ENCODE measurements at regions not wholly inside any gene's neighbourhood (a gene's known extent, or its start where the extent isn't known, plus 50 kb on each side); places are given as distances from the start of the nearest gene placed in this dataset.

DNA sequence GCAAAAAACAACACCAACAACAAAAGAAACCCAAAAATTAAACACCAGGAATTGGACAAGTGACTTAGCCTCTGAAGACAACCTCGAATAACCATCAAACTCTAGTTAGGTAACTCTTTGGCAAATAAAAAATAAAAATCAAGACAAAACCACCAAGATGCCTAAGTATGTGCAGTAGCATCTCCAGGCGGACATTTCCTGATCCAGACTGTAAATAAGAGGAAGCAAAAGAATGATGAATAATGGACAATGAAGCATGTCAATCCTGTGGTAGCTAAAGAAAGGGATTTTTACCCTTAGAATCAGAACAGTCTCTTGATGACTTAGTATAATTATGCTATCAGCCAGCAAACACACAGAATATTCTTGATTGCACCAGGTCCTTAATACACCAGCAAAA lies 276.7 kb upstream of the DIAPH2 start:
- H3K27ac ChIP-seq (ENCODE audit: low read depth, low read length), result no peak overlapping the region
- no peak overlapping the region for H3K9ac ChIP-seq (ENCODE audit: low read length)
- no peak overlapping the region for H3K4ac ChIP-seq (ENCODE audit: low read depth, low read length)
- H3K23ac ChIP-seq (ENCODE audit: low read length), result no peak overlapping the region
- no peak overlapping the region for H2BK15ac ChIP-seq (replicated peaks; ENCODE audit: low read depth)
- no peak overlapping the region for H3K56ac ChIP-seq (ENCODE audit: low read length)
- no peak overlapping the region for H4K5ac ChIP-seq (ENCODE audit: low read length)
- H2AK5ac ChIP-seq (ENCODE audit: low read length), result no peak overlapping the region
- no peaks in the 10 kb centered on the region for H3K79me1 ChIP-seq (ENCODE audit: low read length)
- H3K79me2 ChIP-seq (ENCODE audit: control insufficient read depth, insufficient read depth, low read length), result no peaks in the 10 kb centered on the region
- H3K4me1 ChIP-seq (ENCODE audit: control insufficient read depth, low read depth, low read length), result no peaks in the 10 kb centered on the region
- no peak overlapping the region for H3K18ac ChIP-seq (ENCODE audit: low read length)
- H3K4me3 ChIP-seq (ENCODE audit: low read length), result no peak overlapping the region
- no CpG with 5 or more reads among the region's 2 CpGs for WGBS (ENCODE audit: extremely low coverage, insufficient coverage, low lambda C conversion rate)
- no peak overlapping the region for H3K4me2 ChIP-seq (ENCODE audit: low read length)
- DNase-seq, result no peak
- H2BK120ac ChIP-seq (ENCODE audit: low read depth, low read length), result no peak overlapping the region
- no peak overlapping the region for H4K8ac ChIP-seq (ENCODE audit: low read depth, low read length)
- H2BK5ac ChIP-seq (ENCODE audit: low read length), result no peak overlapping the region
- no peaks in the 10 kb centered on the region for H3K27me3 ChIP-seq (ENCODE audit: insufficient read depth, low read length, poor library complexity)
- H3K36me3 ChIP-seq (ENCODE audit: control insufficient read depth, insufficient read depth, low read length), result no peaks in the 10 kb centered on the region

DNA sequence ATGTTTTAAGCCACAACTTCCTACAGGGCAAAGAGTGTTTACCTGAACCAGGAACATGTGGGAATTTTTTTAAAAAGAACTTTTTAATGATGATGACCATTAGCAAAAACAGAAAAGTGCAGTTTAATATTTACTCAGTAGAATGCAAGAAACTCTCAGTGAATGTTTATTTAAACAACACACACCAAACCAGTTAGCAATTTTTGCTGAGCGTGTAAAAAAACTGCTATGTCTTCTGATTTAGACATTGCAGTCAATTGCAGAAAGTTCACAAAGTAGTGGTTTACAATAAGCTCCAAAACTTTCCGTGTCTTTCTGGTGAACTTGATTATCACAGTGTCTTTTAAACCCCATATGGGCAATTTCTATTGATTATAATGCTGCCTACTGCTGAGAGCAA lies 273.7 kb upstream of the DIAPH2 start:
- Histone ChIP-seq H3K27ac (ENCODE audit: low read depth, low read length) (no peak overlapping the region), H4K8ac (ENCODE audit: low read depth, low read length) (no peak overlapping the region)
- no peak for DNase-seq

DNA sequence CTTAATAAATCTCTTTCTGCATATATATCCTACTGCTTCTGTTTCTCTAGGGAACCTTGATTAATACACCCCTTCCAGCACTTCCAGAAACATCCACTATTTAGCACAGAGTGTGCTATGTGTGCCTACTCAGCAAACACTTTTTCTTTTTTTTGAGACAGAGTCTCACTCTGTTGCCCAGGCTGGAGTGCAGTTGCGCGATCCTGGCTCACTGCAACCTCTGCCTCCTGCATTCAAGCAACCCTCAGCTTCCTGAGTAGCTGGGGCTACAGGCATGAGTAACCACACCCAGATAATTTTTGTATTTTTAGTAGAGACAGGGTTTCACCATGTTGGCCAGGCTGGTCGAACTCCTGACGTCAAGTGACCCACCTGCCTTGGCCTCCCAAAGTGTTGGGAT lies 266.9 kb upstream of the DIAPH2 start:
- no peak for DNase-seq
- no peak overlapping the region for H3K18ac ChIP-seq (ENCODE audit: low read length)
- H3K4me1 ChIP-seq (ENCODE audit: control insufficient read depth, low read depth, low read length), result no peaks in the 10 kb centered on the region
- WGBS (ENCODE audit: extremely low coverage, insufficient coverage, low lambda C conversion rate), result no CpG with 5 or more reads among the region's 4 CpGs
- H3K23ac ChIP-seq (ENCODE audit: low read length), result no peak overlapping the region
- H3K79me2 ChIP-seq (ENCODE audit: control insufficient read depth, insufficient read depth, low read length), result no peaks in the 10 kb centered on the region
- H4K5ac ChIP-seq (ENCODE audit: low read length), result no peak overlapping the region
- no peak overlapping the region for H2BK15ac ChIP-seq (replicated peaks; ENCODE audit: low read depth)
- no peak overlapping the region for H3K4ac ChIP-seq (ENCODE audit: low read depth, low read length)
- no peak overlapping the region for H4K8ac ChIP-seq (ENCODE audit: low read depth, low read length)
- H2BK5ac ChIP-seq (ENCODE audit: low read length), result no peak overlapping the region
- H2BK120ac ChIP-seq (ENCODE audit: low read depth, low read length), result no peak overlapping the region
- no peak overlapping the region for H3K9ac ChIP-seq (ENCODE audit: low read length)
- H3K27ac ChIP-seq (ENCODE audit: low read depth, low read length), result no peak overlapping the region
- H2AK5ac ChIP-seq (ENCODE audit: low read length), result no peak overlapping the region
- no peak overlapping the region for H3K4me3 ChIP-seq (ENCODE audit: low read length)
- H3K4me2 ChIP-seq (ENCODE audit: low read length), result no peak overlapping the region
- H3K27me3 ChIP-seq (ENCODE audit: insufficient read depth, low read length, poor library complexity), result no peaks in the 10 kb centered on the region
- no peaks in the 10 kb centered on the region for H3K36me3 ChIP-seq (ENCODE audit: control insufficient read depth, insufficient read depth, low read length)
- no peaks in the 10 kb centered on the region for H3K79me1 ChIP-seq (ENCODE audit: low read length)
- no peak overlapping the region for H3K56ac ChIP-seq (ENCODE audit: low read length)

More for the DNA sequence above, 273.7 kb upstream of the DIAPH2 start:
- Histone ChIP-seq H2AK5ac (ENCODE audit: low read length) (no peak overlapping the region), H3K27me3 (ENCODE audit: insufficient read depth, low read length, poor library complexity) (no peaks in the 10 kb centered on the region), H3K4ac (ENCODE audit: low read depth, low read length) (no peak overlapping the region), H3K23ac (ENCODE audit: low read length) (no peak overlapping the region), H2BK15ac (replicated peaks; ENCODE audit: low read depth) (no peak overlapping the region), H3K36me3 (ENCODE audit: control insufficient read depth, insufficient read depth, low read length) (no peaks in the 10 kb centered on the region), H3K79me1 (ENCODE audit: low read length) (no peaks in the 10 kb centered on the region), H3K18ac (ENCODE audit: low read length) (no peak overlapping the region), H3K4me3 (ENCODE audit: low read length) (no peak overlapping the region), H3K56ac (ENCODE audit: low read length) (no peak overlapping the region), H3K4me1 (ENCODE audit: control insufficient read depth, low read depth, low read length) (no peaks in the 10 kb centered on the region), H2BK120ac (ENCODE audit: low read depth, low read length) (no peak overlapping the region), H2BK5ac (ENCODE audit: low read length) (no peak overlapping the region), H4K5ac (ENCODE audit: low read length) (no peak overlapping the region), H3K4me2 (ENCODE audit: low read length) (no peak overlapping the region), H3K9ac (ENCODE audit: low read length) (no peak overlapping the region), H3K79me2 (ENCODE audit: control insufficient read depth, insufficient read depth, low read length) (no peaks in the 10 kb centered on the region)
- no CpG with 5 or more reads among the region's 2 CpGs for WGBS (ENCODE audit: extremely low coverage, insufficient coverage, low lambda C conversion rate)

DNA sequence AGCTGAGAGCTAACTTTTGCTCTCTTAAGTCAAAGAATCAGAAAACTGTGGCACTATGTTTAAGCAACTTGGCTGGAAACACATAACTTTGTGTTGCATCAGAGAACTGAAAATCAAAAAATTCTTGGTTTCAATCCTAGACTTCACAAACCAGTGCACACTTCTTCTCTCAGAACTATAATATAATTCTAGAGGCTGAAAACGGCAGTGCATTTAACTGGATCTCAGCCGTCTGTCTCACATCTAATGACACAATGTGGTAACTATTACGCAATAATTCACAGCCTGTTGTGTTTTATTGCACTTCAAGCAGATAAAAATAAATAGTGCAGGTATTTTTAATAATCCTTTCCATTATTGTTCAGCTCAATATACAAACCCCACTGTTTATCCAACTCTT lies 260.6 kb upstream of the DIAPH2 start:
- Histone ChIP-seq H3K56ac (ENCODE audit: low read length) (no peak overlapping the region), H3K27ac (ENCODE audit: low read depth, low read length) (no peak overlapping the region), H3K27me3 (ENCODE audit: insufficient read depth, low read length, poor library complexity) (no peaks in the 10 kb centered on the region), H2BK120ac (ENCODE audit: low read depth, low read length) (no peak overlapping the region), H2BK15ac (replicated peaks; ENCODE audit: low read depth) (no peak overlapping the region), H3K9ac (ENCODE audit: low read length) (no peak overlapping the region), H2BK5ac (ENCODE audit: low read length) (no peak overlapping the region), H3K4me2 (ENCODE audit: low read length) (no peak overlapping the region), H4K5ac (ENCODE audit: low read length) (no peak overlapping the region), H3K4me1 (ENCODE audit: control insufficient read depth, low read depth, low read length) (no peaks in the 10 kb centered on the region), H4K8ac (ENCODE audit: low read depth, low read length) (no peak overlapping the region), H3K23ac (ENCODE audit: low read length) (no peak overlapping the region), H3K18ac (ENCODE audit: low read length) (no peak overlapping the region), H3K36me3 (ENCODE audit: control insufficient read depth, insufficient read depth, low read length) (no peaks in the 10 kb centered on the region), H2AK5ac (ENCODE audit: low read length) (no peak overlapping the region), H3K79me1 (ENCODE audit: low read length) (no peaks in the 10 kb centered on the region), H3K79me2 (ENCODE audit: control insufficient read depth, insufficient read depth, low read length) (no peaks in the 10 kb centered on the region), H3K4ac (ENCODE audit: low read depth, low read length) (no peak overlapping the region), H3K4me3 (ENCODE audit: low read length) (no peak overlapping the region)
- no CpG with 5 or more reads among the region's 3 CpGs for WGBS (ENCODE audit: extremely low coverage, insufficient coverage, low lambda C conversion rate)
- DNase-seq, result no peak

DNA sequence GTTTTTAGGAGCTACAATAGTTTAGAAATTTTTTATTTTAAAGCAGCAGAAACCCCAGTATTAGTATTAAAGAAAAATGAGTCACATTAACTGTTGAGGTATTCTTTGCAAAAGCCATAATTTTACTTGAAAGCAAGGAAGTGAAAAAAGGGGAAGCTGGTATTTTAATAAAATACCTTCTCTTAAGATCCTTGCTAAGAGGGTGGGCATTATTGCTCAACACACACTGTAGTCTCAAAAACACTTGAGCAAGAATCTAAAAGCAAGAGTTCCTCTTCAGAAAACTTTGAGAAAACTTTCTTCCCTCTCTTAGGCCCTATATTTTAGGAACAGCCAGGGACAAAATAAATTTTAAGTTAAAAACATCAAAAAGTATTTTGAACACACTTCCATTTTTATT lies 259.4 kb upstream of the DIAPH2 start:
- H3K9ac ChIP-seq (ENCODE audit: low read length), result no peak overlapping the region
- no peak for DNase-seq

DNA sequence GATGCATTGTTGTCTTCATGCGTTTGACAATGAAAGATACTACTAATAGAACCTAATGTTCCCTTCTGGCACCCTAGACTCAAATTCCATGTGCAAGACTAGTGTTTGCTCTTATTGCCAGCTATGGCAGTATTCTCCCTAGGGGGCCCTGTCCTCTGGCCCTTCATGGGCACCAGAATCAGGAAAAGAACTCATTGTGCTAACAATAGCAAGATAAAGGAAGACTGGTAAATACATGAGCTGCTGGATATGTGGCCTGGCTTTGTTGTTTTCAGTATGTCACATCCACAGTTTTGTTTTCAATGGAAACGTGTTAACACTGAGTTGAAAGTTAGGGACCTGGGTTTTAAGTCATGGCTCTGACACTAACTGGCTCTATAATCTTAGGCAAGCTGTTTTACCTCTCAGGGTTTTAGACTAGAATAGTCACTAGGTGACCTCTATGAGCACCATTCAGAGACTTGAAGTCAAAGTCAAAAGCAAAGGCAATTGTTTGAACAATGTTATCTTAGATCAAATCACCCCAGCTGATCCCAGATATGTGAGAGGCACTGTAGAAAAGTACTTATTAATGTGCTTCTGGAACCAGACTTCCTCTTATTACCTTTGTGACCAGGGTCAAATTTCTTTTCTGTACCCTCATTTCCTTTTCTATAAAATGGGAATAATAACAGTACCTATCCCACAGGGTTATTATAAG lies 253.7 kb upstream of the DIAPH2 start:
- Histone ChIP-seq H3K27me3 (ENCODE audit: insufficient read depth, low read length, poor library complexity) (no peaks in the 10 kb centered on the region), H3K36me3 (ENCODE audit: control insufficient read depth, insufficient read depth, low read length) (no peaks in the 10 kb centered on the region), H3K4me1 (ENCODE audit: control insufficient read depth, low read depth, low read length) (no peaks in the 10 kb centered on the region), H2AK5ac (ENCODE audit: low read length) (no peak overlapping the region), H4K5ac (ENCODE audit: low read length) (no peak overlapping the region), H3K79me2 (ENCODE audit: control insufficient read depth, insufficient read depth, low read length) (no peaks in the 10 kb centered on the region), H3K4me3 (ENCODE audit: low read length) (no peak overlapping the region), H3K27ac (ENCODE audit: low read depth, low read length) (no peak overlapping the region), H3K18ac (ENCODE audit: low read length) (no peak overlapping the region), H2BK120ac (ENCODE audit: low read depth, low read length) (no peak overlapping the region), H2BK5ac (ENCODE audit: low read length) (no peak overlapping the region), H2BK15ac (replicated peaks; ENCODE audit: low read depth) (no peak overlapping the region), H3K9ac (ENCODE audit: low read length) (no peak overlapping the region), H4K8ac (ENCODE audit: low read depth, low read length) (no peak overlapping the region), H3K56ac (ENCODE audit: low read length) (no peak overlapping the region), H3K79me1 (ENCODE audit: low read length) (no peaks in the 10 kb centered on the region), H3K4me2 (ENCODE audit: low read length) (no peak overlapping the region), H3K23ac (ENCODE audit: low read length) (no peak overlapping the region), H3K4ac (ENCODE audit: low read depth, low read length) (no peak overlapping the region)
- no CpG with 5 or more reads among the region's 2 CpGs for WGBS (ENCODE audit: extremely low coverage, insufficient coverage, low lambda C conversion rate)
- DNase-seq, result peak; percentile 47

More for the DNA sequence above, 259.4 kb upstream of the DIAPH2 start:
- H3K4me2 ChIP-seq (ENCODE audit: low read length), result no peak overlapping the region
- H3K36me3 ChIP-seq (ENCODE audit: control insufficient read depth, insufficient read depth, low read length), result no peaks in the 10 kb centered on the region
- H3K4me1 ChIP-seq (ENCODE audit: control insufficient read depth, low read depth, low read length), result no peaks in the 10 kb centered on the region
- no peaks in the 10 kb centered on the region for H3K27me3 ChIP-seq (ENCODE audit: insufficient read depth, low read length, poor library complexity)
- no peak overlapping the region for H3K56ac ChIP-seq (ENCODE audit: low read length)
- H2BK120ac ChIP-seq (ENCODE audit: low read depth, low read length), result no peak overlapping the region
- H3K23ac ChIP-seq (ENCODE audit: low read length), result no peak overlapping the region
- H2BK5ac ChIP-seq (ENCODE audit: low read length), result no peak overlapping the region
- H3K27ac ChIP-seq (ENCODE audit: low read depth, low read length), result no peak overlapping the region
- no peak overlapping the region for H3K4me3 ChIP-seq (ENCODE audit: low read length)
- no peaks in the 10 kb centered on the region for H3K79me2 ChIP-seq (ENCODE audit: control insufficient read depth, insufficient read depth, low read length)
- H4K8ac ChIP-seq (ENCODE audit: low read depth, low read length), result no peak overlapping the region
- no peak overlapping the region for H3K4ac ChIP-seq (ENCODE audit: low read depth, low read length)
- H2AK5ac ChIP-seq (ENCODE audit: low read length), result no peak overlapping the region
- H4K5ac ChIP-seq (ENCODE audit: low read length), result no peak overlapping the region
- no peak overlapping the region for H3K18ac ChIP-seq (ENCODE audit: low read length)
- H2BK15ac ChIP-seq (replicated peaks; ENCODE audit: low read depth), result no peak overlapping the region
- no peaks in the 10 kb centered on the region for H3K79me1 ChIP-seq (ENCODE audit: low read length)
